ENCODE measurements at regions not wholly inside any gene's neighbourhood (a gene's known extent, or its start where the extent isn't known, plus 50 kb on each side); places are given as distances from the start of the nearest gene placed in this dataset.

DNA sequence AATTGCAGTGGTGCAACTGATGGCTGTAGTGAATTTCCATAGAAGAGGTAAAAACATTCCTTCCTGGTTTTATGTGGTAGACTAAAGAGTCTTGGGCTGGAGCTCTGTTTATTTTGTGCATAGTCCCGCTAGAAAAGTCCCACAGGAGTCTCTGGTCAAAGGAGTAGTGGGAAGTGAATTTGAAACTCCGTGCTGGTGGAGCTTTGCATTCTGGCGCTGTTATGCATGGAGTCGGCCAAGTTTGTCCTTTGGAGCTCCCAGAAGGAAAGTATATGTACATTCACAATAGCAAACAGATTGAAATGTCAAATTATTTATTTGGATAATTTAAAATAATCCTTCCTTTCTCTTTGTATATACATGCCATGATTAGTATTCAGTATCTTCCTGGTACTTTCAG, 296.5 kb downstream of the LMO7 start:
- TF ChIP-seq EP300 (IDR thresholded peaks at IDR 0.05) (no peak), POLR2A (IDR thresholded peaks at IDR 0.05) (no peak)
- TF ChIP-seq, protein P1, sequence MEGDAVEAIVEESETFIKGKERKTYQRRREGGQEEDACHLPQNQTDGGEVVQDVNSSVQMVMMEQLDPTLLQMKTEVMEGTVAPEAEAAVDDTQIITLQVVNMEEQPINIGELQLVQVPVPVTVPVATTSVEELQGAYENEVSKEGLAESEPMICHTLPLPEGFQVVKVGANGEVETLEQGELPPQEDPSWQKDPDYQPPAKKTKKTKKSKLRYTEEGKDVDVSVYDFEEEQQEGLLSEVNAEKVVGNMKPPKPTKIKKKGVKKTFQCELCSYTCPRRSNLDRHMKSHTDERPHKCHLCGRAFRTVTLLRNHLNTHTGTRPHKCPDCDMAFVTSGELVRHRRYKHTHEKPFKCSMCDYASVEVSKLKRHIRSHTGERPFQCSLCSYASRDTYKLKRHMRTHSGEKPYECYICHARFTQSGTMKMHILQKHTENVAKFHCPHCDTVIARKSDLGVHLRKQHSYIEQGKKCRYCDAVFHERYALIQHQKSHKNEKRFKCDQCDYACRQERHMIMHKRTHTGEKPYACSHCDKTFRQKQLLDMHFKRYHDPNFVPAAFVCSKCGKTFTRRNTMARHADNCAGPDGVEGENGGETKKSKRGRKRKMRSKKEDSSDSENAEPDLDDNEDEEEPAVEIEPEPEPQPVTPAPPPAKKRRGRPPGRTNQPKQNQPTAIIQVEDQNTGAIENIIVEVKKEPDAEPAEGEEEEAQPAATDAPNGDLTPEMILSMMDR (IDR thresholded peaks at IDR 0.05) = no peak
